Esophagus muscularis mucosa (tissue), 4 donors: ENCODE measurements at regions not wholly inside any gene's neighbourhood (a gene's known extent, or its start where the extent isn't known, plus 50 kb on each side); places are given as distances from the start of the nearest gene placed in this dataset.

Source experiments
- DNase-seq: peaks from one replicate; pipeline ENCODE4 v3.0.0-alpha.2; 2017; ENCODE audit errors: extremely low spot score
- H3K27ac ChIP-seq, 4 donors: fragments of 200-600 bp; sonication (generic); replicated peaks in 1 of 4; 1 replicate in 3 of 4; 2 replicates in 1 of 4; pipeline ENCODE4 v1.5.1; 2016 to 2019; ENCODE audit warnings: mild to moderate bottlenecking in 1 of 4
- H3K27me3 ChIP-seq, 4 donors: fragments of 200-600 bp; sonication (generic); one replicate each; pipeline versions ENCODE4 v1.5.1 to v1.6.0; 2016 to 2019
- H3K36me3 ChIP-seq, 4 donors: fragments of 200-600 bp; sonication (generic); one replicate each; pipeline ENCODE4 v1.5.1; 2016 to 2019
- H3K4me1 ChIP-seq, 4 donors: fragments of 200-600 bp; sonication (generic); one replicate each; pipeline ENCODE4 v1.5.1; 2016 to 2019
- H3K4me3 ChIP-seq, 4 donors: fragments of 200-600 bp; sonication (generic); 1 replicate in 2 of 4; 2 replicates in 2 of 4; pipeline ENCODE4 v1.5.1; 2016 to 2019; ENCODE audit warnings: mild to moderate bottlenecking in 4 of 4, moderate library complexity in 1 of 4
- H3K9me3 ChIP-seq, 4 donors: fragments of 200-600 bp; sonication (generic); 1 replicate in 3 of 4; 2 replicates in 1 of 4; pipeline ENCODE4 v1.5.1; 2016 to 2019
- CTCF ChIP-seq, 3 experiments: fragments of 200-600 bp in 2 of 3; fragments of 450-650 bp in 1 of 3; sonication (generic) in 2 of 3; IDR thresholded peaks; one replicate each; pipeline ENCODE4 v1.5.1; 2017 to 2019; ENCODE audit warnings: antibody characterized with exemption in 3 of 3, mild to moderate bottlenecking in 2 of 3, moderate library complexity in 1 of 3
- EP300 ChIP-seq: sonication (generic); formaldehyde crosslinking; IDR thresholded peaks from one replicate; pipeline ENCODE4 v1.6.1; 2017; ENCODE audit warnings: antibody characterized with exemption
- POLR2A ChIP-seq: fragments of 450-650 bp; IDR thresholded peaks from one replicate; pipeline ENCODE4 v1.6.1; 2017; ENCODE audit warnings: antibody characterized with exemption, moderate library complexity, mild to moderate bottlenecking, low read depth
- POLR2AphosphoS5 ChIP-seq, 2 donors: sonication (generic); formaldehyde crosslinking; IDR thresholded peaks; one replicate each; pipeline ENCODE4 v1.6.1; 2017; ENCODE audit warnings: antibody characterized with exemption in 2 of 2
- WGBS: methylation state at CpG from one replicate; pipeline ENCODE4 v1.1.5; 2018; 5-methylcytosine and 5-hydroxymethylcytosine counted together
- intact Hi-C: fragments of 100-400 bp; cut with DNase I; formaldehyde crosslinking; loops from one replicate; pipeline ENCODE4 v1.15.1; 2023

- no peaks in the 10 kb centered on the region for H3K27me3 ChIP-seq
- H3K36me3 ChIP-seq, result no peaks in the 10 kb centered on the region
- DNase-seq, result no peak
- no peak for TF ChIP-seq POLR2AphosphoS5 (IDR thresholded peaks at IDR 0.05)
- TF ChIP-seq CTCF (IDR thresholded peaks at IDR 0.05), result no peak
- TF ChIP-seq EP300, result no peak
- no peak for TF ChIP-seq POLR2A
- intact Hi-C loops, result no loop called here
- 91% methylated on average over 4 of the region's 4 CpGs for WGBS
- no peak overlapping the region for H3K27ac ChIP-seq
- H3K9me3 ChIP-seq, result no peaks in the 10 kb centered on the region
- H3K4me3 ChIP-seq, result no peak overlapping the region
- H3K4me1 ChIP-seq, result no peaks in the 10 kb centered on the region
Measured at GRCh38 chr10:8428654-8429053, 374.2 kb downstream of the GATA3 start.

GRCh38 chr10:8430321-8430720 is 375.8 kb downstream of the GATA3 start:
- H3K9me3 ChIP-seq, result no peaks in the 10 kb centered on the region
- 39% methylated on average over 3 of the region's 3 CpGs for WGBS
- no peaks in the 10 kb centered on the region for H3K4me1 ChIP-seq
- no peaks in the 10 kb centered on the region for H3K27me3 ChIP-seq
- no peak overlapping the region for H3K27ac ChIP-seq
- no peak overlapping the region for H3K4me3 ChIP-seq
- no peaks in the 10 kb centered on the region for H3K36me3 ChIP-seq
- DNase-seq, result no peak
- intact Hi-C loops, result no loop called here
- TF ChIP-seq CTCF (IDR thresholded peaks at IDR 0.05) (no peak), POLR2A (no peak), POLR2AphosphoS5 (IDR thresholded peaks at IDR 0.05) (no peak), EP300 (no peak)

GRCh38 chr10:8431511-8431910 is 377.0 kb downstream of the GATA3 start:
- H3K4me1 ChIP-seq, result no peaks in the 10 kb centered on the region
- intact Hi-C loops, result no loop called here
- no peak for TF ChIP-seq EP300
- no peak for TF ChIP-seq POLR2A
- TF ChIP-seq CTCF (IDR thresholded peaks at IDR 0.05), result no peak
- TF ChIP-seq POLR2AphosphoS5 (IDR thresholded peaks at IDR 0.05), result no peak
- H3K27me3 ChIP-seq, result no peaks in the 10 kb centered on the region
- 54% methylated on average over 1 of the region's 1 CpG for WGBS
- no peak overlapping the region for H3K4me3 ChIP-seq
- no peak for DNase-seq
- H3K27ac ChIP-seq, result no peak overlapping the region
- H3K36me3 ChIP-seq, result no peaks in the 10 kb centered on the region
- no peaks in the 10 kb centered on the region for H3K9me3 ChIP-seq

DNA sequence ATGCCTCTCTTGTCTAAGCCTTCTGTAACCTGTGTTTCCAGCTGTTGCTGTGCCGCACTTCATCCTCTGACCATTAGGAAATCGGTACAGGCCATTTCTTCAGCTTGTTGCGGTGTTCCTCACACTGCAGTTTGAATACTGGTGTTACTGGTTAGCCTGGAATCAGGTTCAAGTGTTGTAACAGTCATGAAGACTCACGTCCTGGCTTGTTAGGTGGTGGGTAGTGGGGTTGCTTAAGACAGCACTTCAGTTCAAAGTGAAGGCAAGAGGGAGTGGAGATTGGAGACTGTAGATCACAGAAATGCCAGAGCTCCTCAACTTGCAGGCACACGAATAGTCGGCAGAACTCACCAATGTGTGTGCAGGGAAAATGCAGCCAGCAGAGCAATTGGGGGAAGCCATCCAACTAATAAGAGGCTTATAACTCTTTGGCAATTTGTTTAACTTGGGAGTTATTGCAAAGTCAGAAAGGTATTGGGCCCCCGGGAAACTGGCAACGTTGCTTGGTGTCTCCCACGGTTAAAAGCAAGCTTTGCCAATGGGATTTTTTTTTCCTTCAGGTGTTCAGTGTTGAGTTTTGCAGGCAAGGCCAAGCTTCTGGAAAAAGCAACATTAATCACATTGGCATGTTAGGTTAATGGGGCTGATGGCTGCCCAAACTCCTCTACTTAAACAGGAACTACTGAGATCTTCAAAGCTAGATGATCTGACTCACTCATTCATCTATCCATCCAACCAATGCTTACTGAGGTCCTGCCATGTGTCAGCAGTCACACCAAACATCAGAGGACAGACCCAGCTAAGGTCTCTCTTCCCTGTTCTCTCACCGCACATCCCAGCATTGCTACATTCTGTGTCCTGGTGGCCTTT is 380.9 kb downstream of the GATA3 start:
- no peaks in the 10 kb centered on the region for H3K9me3 ChIP-seq
- no peak overlapping the region for H3K4me3 ChIP-seq
- peaks cover 0 to 5% (median 0%) of the 10 kb centered on the region in 4 donors for H3K27me3 ChIP-seq
- H3K4me1 ChIP-seq, result no peaks in the 10 kb centered on the region
- H3K27ac ChIP-seq, result no peak overlapping the region
- TF ChIP-seq CTCF (IDR thresholded peaks at IDR 0.05) (no peak), POLR2AphosphoS5 (IDR thresholded peaks at IDR 0.05) (no peak), EP300 (no peak), POLR2A (no peak)
- H3K36me3 ChIP-seq, result no peaks in the 10 kb centered on the region
- intact Hi-C loops, result no loop called here
- 75% methylated on average over 10 of the region's 10 CpGs for WGBS
- no peak for DNase-seq

DNA sequence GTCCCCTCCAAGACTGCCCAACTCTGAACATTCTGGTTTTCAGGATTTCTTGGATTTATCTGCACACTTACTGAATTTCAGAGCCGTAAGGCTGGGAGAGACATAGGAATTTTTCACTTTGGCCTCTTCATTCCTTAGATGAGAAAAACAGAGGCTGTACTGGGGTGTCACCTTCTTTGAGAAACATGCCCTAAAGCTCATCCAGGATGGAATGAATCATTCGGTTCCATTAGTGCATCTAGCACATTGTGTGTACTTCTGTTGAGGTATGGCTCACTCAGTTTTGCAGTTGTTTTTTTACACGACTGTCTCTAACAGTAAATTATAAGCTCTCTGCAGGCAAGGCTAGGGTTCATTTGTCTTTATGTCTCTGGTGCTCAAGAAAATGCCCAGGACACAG is 383.4 kb downstream of the GATA3 start:
- peaks cover 0 to 7% (median 0%) of the 10 kb centered on the region in 4 donors for H3K27me3 ChIP-seq
- no peaks in the 10 kb centered on the region for H3K4me1 ChIP-seq
- intact Hi-C loops, result no loop called here
- no peak overlapping the region for H3K4me3 ChIP-seq
- no peak for DNase-seq
- H3K9me3 ChIP-seq, result no peaks in the 10 kb centered on the region
- H3K36me3 ChIP-seq, result no peaks in the 10 kb centered on the region
- TF ChIP-seq POLR2AphosphoS5 (IDR thresholded peaks at IDR 0.05), result no peak
- WGBS, result 96% methylated on average over 3 of the region's 3 CpGs
- H3K27ac ChIP-seq, result no peak overlapping the region
